ENCODE measurements at regions not wholly inside any gene's neighbourhood (a gene's known extent, or its start where the extent isn't known, plus 50 kb on each side); places are given as distances from the start of the nearest gene placed in this dataset.

- Mint-ChIP-seq H3K9me3 (no peaks in the 10 kb centered on the region), H3K36me3 (ENCODE audit: low read depth) (no peaks in the 10 kb centered on the region), H3K4me3 (no peak overlapping the region), H3K27me3 (no peaks in the 10 kb centered on the region), H3K4me1 (ENCODE audit: low read depth) (no peaks in the 10 kb centered on the region), H3K27ac (no peak overlapping the region)
Observed at GRCh38 chr16:73858326-73858725, 438.3 kb upstream of the PSMD7 start.

- Mint-ChIP-seq H3K9me3 (no peaks in the 10 kb centered on the region), H3K27me3 (no peaks in the 10 kb centered on the region), H3K36me3 (ENCODE audit: low read depth) (no peaks in the 10 kb centered on the region), H3K4me1 (ENCODE audit: low read depth) (no peaks in the 10 kb centered on the region), H3K4me3 (no peak overlapping the region), H3K27ac (no peak overlapping the region)
Observed at GRCh38 chr16:73853968-73854367, 442.6 kb upstream of the PSMD7 start.

- Mint-ChIP-seq H3K27ac (no peak overlapping the region), H3K9me3 (no peaks in the 10 kb centered on the region), H3K36me3 (ENCODE audit: low read depth) (no peaks in the 10 kb centered on the region), H3K4me3 (no peak overlapping the region), H3K4me1 (ENCODE audit: low read depth) (no peaks in the 10 kb centered on the region), H3K27me3 (no peaks in the 10 kb centered on the region)
Observed at GRCh38 chr16:73852561-73852960, 444.1 kb upstream of the PSMD7 start.

DNA sequence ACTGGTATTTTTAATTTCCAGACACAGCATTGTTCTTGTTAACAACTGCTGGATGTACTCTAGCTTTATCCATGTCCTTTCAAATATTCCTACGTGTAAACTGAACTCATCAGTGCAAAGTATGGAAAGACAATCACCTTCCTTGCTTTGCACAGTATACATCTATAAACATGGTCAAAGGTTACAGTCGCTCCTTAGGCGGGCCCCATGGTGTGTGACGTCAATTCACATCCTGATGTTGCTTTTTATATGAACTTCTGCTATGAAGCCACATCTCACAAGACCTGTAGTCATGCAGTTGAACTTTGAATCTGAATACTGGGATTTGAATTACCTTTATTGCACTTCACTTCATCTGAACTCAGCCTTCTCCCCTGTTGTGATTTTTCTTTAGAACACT, 447.6 kb upstream of the PSMD7 start:
- no peak overlapping the region for H3K4me3 Mint-ChIP-seq
- no peak overlapping the region for H3K27ac Mint-ChIP-seq
- no peaks in the 10 kb centered on the region for H3K4me1 Mint-ChIP-seq (ENCODE audit: low read depth)
- H3K27me3 Mint-ChIP-seq, result no peaks in the 10 kb centered on the region
- H3K9me3 Mint-ChIP-seq, result no peaks in the 10 kb centered on the region
- no peaks in the 10 kb centered on the region for H3K36me3 Mint-ChIP-seq (ENCODE audit: low read depth)

DNA sequence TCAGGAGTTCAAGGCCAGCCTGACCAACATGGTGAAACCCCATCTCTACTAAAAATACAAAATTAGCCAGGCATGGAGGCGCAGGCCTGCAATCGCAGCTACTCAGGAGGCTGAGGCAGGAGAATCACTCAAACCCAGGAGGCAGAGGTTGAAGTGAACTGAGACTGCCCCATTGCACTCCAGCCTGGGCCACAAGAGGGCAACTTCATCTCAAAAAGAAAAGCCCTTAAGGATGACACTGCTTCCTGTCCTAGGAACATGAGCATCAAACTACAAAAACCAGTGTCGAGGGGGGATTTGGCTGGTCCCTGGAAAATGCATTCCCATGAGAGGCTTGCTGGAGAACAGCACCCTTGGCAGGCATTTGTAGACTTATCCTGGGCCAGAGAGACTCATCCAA, 449.5 kb upstream of the PSMD7 start:
- Mint-ChIP-seq H3K36me3 (ENCODE audit: low read depth) (no peaks in the 10 kb centered on the region), H3K4me3 (no peak overlapping the region), H3K9me3 (no peaks in the 10 kb centered on the region), H3K27ac (no peak overlapping the region), H3K4me1 (ENCODE audit: low read depth) (no peaks in the 10 kb centered on the region), H3K27me3 (peaks cover 4% of the 10 kb centered on the region)

- Mint-ChIP-seq H3K27ac (no peak overlapping the region), H3K9me3 (no peaks in the 10 kb centered on the region), H3K4me1 (ENCODE audit: low read depth) (no peaks in the 10 kb centered on the region), H3K36me3 (ENCODE audit: low read depth) (no peaks in the 10 kb centered on the region), H3K4me3 (no peak overlapping the region), H3K27me3 (peaks cover 4% of the 10 kb centered on the region)
Observed at GRCh38 chr16:73846356-73846755, 450.3 kb upstream of the PSMD7 start.

DNA sequence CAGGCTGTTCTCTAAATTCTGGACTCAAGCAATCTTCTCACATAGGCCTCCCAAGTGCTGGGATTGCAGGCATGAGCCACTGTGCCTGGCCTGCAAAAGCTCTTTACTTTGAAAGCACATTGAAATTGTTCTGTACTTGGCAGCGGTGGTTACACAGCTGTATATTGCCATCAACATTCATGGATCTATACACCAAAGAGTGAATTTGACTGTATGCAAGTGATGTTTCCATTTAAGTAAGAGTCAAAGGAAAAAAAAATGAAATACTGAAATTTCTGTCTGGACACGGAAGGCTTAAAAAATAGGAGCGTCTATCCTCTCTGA, 450.6 kb upstream of the PSMD7 start:
- Mint-ChIP-seq H3K4me1 (ENCODE audit: low read depth) (no peaks in the 10 kb centered on the region), H3K36me3 (ENCODE audit: low read depth) (no peaks in the 10 kb centered on the region), H3K9me3 (no peaks in the 10 kb centered on the region), H3K27ac (no peak overlapping the region), H3K4me3 (no peak overlapping the region), H3K27me3 (peaks cover 4% of the 10 kb centered on the region)

GRCh38 chr16:73845238-73846006, 451.2 kb upstream of the PSMD7 start:
- no peak overlapping the region for H3K27ac Mint-ChIP-seq
- no peaks in the 10 kb centered on the region for H3K9me3 Mint-ChIP-seq
- H3K36me3 Mint-ChIP-seq (ENCODE audit: low read depth), result no peaks in the 10 kb centered on the region
- H3K4me1 Mint-ChIP-seq (ENCODE audit: low read depth), result no peaks in the 10 kb centered on the region
- peaks cover 4% of the 10 kb centered on the region for H3K27me3 Mint-ChIP-seq
- no peak overlapping the region for H3K4me3 Mint-ChIP-seq

DNA sequence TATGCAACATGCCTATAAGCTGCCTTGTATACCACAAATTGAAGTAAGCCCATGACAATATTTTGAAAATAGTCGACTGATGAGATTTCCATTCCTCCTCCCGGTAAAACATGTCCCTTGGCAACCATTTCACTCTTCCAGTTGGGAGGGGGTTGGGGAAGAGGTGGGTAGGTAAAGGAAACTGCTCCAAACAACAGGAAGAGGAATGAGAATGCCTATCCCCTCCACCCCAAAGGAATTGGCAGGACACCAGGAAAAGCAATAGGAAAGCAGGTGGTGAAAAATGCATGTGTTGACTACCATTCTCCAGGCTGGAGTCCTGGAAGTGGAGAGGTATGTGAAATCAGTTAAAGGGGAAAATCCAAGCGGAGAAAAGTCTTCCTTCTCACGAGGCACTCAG, 455.9 kb upstream of the PSMD7 start:
- peaks cover 7% of the 10 kb centered on the region for H3K9me3 Mint-ChIP-seq
- H3K4me1 Mint-ChIP-seq (ENCODE audit: low read depth), result no peaks in the 10 kb centered on the region
- no peaks in the 10 kb centered on the region for H3K36me3 Mint-ChIP-seq (ENCODE audit: low read depth)
- peaks cover 4% of the 10 kb centered on the region for H3K27me3 Mint-ChIP-seq
- no peak overlapping the region for H3K4me3 Mint-ChIP-seq
- H3K27ac Mint-ChIP-seq, result no peak overlapping the region

DNA sequence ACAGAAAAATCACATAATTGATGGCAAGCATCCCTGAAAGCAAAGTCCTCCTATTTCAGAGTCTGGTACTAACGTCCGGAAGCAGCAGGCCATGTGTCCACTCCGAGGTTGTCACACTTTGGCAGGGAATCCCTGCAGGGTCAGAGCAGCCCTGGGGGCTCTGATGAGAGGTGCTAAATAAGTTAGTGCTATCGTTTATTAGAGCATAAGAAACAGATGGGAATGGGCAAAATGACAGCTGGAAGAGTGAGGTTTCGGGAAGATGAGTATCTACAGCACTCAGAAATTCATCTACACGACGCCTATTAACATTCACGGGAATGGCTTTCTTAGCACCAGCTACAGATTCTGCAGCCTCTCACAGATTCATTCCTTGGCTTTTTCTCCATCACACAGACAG, 465.4 kb upstream of the PSMD7 start:
- no peaks in the 10 kb centered on the region for H3K4me1 Mint-ChIP-seq (ENCODE audit: low read depth)

DNA sequence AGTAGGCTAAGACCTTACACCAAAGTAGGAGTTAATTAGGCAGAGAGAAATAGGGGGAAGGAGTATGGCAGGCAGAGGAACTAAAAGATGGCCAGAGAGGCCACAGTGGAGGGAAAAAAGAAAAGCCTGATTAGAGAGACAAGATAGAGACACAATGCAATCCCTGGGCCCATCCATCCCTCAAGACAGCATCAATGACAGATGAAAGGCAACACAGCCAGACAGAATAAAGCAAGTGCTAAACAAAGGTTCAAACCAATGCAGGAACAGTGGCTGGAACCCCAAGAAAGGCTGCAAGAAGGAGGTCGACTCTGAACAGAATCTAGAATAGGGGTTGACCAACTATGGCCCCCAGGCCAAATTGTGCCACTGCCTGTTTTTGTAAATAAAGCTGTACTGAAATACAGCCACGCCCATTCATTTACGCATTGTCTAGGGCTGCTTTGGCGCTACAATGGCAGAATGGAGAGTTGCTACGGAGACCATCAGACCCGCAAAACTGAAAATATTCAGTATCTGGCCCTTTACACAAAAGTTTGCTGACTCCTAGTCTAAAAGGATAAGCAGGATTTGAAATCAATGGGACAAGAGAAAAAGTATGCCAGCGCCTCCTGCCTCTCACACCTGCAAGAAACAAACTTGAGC, 473.3 kb upstream of the PSMD7 start:
- Mint-ChIP-seq H3K9me3 (peaks cover 7% of the 10 kb centered on the region), H3K36me3 (ENCODE audit: low read depth) (no peaks in the 10 kb centered on the region), H3K27me3 (no peaks in the 10 kb centered on the region), H3K4me3 (no peak overlapping the region), H3K4me1 (ENCODE audit: low read depth) (no peaks in the 10 kb centered on the region), H3K27ac (no peak overlapping the region)

More for the DNA sequence above, 465.4 kb upstream of the PSMD7 start:
- Mint-ChIP-seq H3K27ac (no peak overlapping the region), H3K27me3 (no peaks in the 10 kb centered on the region), H3K4me3 (no peak overlapping the region), H3K9me3 (no peaks in the 10 kb centered on the region), H3K36me3 (ENCODE audit: low read depth) (no peaks in the 10 kb centered on the region)

GRCh38 chr16:73817526-73818324, 478.9 kb upstream of the PSMD7 start:
- H3K4me1 Mint-ChIP-seq (ENCODE audit: low read depth), result no peaks in the 10 kb centered on the region

GRCh38 chr16:73813527-73813926, 483.1 kb upstream of the PSMD7 start:
- Mint-ChIP-seq H3K27ac (no peak overlapping the region), H3K4me3 (no peak overlapping the region), H3K27me3 (no peaks in the 10 kb centered on the region), H3K9me3 (no peaks in the 10 kb centered on the region), H3K4me1 (ENCODE audit: low read depth) (no peaks in the 10 kb centered on the region), H3K36me3 (ENCODE audit: low read depth) (no peaks in the 10 kb centered on the region)

More at GRCh38 chr16:73817526-73818324, 478.9 kb upstream of the PSMD7 start:
- Mint-ChIP-seq H3K9me3 (peaks cover 7% of the 10 kb centered on the region), H3K4me3 (no peak overlapping the region), H3K36me3 (ENCODE audit: low read depth) (no peaks in the 10 kb centered on the region), H3K27ac (no peak overlapping the region), H3K27me3 (no peaks in the 10 kb centered on the region)

GRCh38 chr16:73804456-73804855, 492.2 kb upstream of the PSMD7 start:
- no peaks in the 10 kb centered on the region for H3K36me3 Mint-ChIP-seq (ENCODE audit: low read depth)
- no peaks in the 10 kb centered on the region for H3K27me3 Mint-ChIP-seq
- H3K4me3 Mint-ChIP-seq, result no peak overlapping the region
- no peaks in the 10 kb centered on the region for H3K4me1 Mint-ChIP-seq (ENCODE audit: low read depth)
- H3K9me3 Mint-ChIP-seq, result no peaks in the 10 kb centered on the region
- H3K27ac Mint-ChIP-seq, result no peak overlapping the region

DNA sequence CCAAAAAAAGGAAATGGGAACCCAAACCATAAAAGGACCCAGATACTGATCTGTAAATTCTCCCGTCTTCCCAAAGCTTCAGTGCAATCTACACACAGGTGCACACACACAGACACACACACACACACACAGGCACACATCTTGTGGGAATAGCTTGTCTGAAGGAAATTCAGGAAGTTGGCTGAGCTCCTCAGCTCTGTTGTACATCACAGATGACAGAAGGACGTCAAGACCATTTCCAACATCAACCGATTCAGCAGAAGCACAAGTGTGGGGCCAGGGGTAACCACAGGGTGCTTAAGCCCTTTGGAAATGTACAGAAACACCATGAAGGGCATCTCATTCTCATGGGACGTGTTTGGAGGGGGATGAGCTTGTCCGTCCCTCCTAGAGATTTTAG, 498.1 kb upstream of the PSMD7 start:
- Mint-ChIP-seq H3K27ac (no peak overlapping the region), H3K27me3 (no peaks in the 10 kb centered on the region), H3K4me3 (no peak overlapping the region), H3K4me1 (ENCODE audit: low read depth) (no peaks in the 10 kb centered on the region), H3K36me3 (ENCODE audit: low read depth) (no peaks in the 10 kb centered on the region), H3K9me3 (no peaks in the 10 kb centered on the region)
